G401 (cell line): ENCODE measurements at regions not wholly inside any gene's neighbourhood (a gene's known extent, or its start where the extent isn't known, plus 50 kb on each side); places are given as distances from the start of the nearest gene placed in this dataset.

Experiments
- DNase-seq: peaks from one replicate; pipeline ENCODE4 v3.0.0-alpha.2; 2015; ENCODE audit warnings: low spot score
- in situ Hi-C: cut with HindIII; loops from 2 replicates; pipeline ENCODE4 v1.10.0; 2016; ENCODE audit warnings: low sequenced_read_pairs, mixed read lengths

- DNase-seq, result no peak
- in situ Hi-C loops, result no loop called here
Observed at GRCh38 chr2:45278365-45279078, 269.3 kb upstream of the SIX2 start.

GRCh38 chr2:45276914-45277313, 267.7 kb upstream of the SIX2 start:
- in situ Hi-C loops, result no loop called here
- no peak for DNase-seq

- DNase-seq, result no peak
- in situ Hi-C loops, result no loop called here
Observed at GRCh38 chr2:45275806-45276205, 266.6 kb upstream of the SIX2 start.

GRCh38 chr2:45275242-45275805, 266.1 kb upstream of the SIX2 start:
- DNase-seq, result no peak
- in situ Hi-C loops, result no loop called here

- in situ Hi-C loops, result no loop called here
Observed at GRCh38 chr2:45274250-45274926, 265.1 kb upstream of the SIX2 start.

GRCh38 chr2:45273412-45274249, 264.4 kb upstream of the SIX2 start:
- no peak for DNase-seq
- in situ Hi-C loops, result no loop called here

More at GRCh38 chr2:45274250-45274926, 265.1 kb upstream of the SIX2 start:
- DNase-seq, result peak; percentile 76

- in situ Hi-C loops, result no loop called here
- DNase-seq, result no peak
Observed at GRCh38 chr2:45272549-45273265, 263.5 kb upstream of the SIX2 start.

GRCh38 chr2:45269149-45269793, 260.0 kb upstream of the SIX2 start:
- DNase-seq, result no peak
- in situ Hi-C loops, result no loop called here

GRCh38 chr2:45268631-45269030, 259.4 kb upstream of the SIX2 start:
- in situ Hi-C loops, result no loop called here

GRCh38 chr2:45267062-45267792, 258.0 kb upstream of the SIX2 start:
- no peak for DNase-seq
- in situ Hi-C loops, result no loop called here

More at GRCh38 chr2:45268631-45269030, 259.4 kb upstream of the SIX2 start:
- DNase-seq, result no peak

- in situ Hi-C loops, result no loop called here
- no peak for DNase-seq
Observed at GRCh38 chr2:45265336-45265735, 256.1 kb upstream of the SIX2 start.

GRCh38 chr2:45264227-45265225, 255.3 kb upstream of the SIX2 start:
- in situ Hi-C loops, result no loop called here

GRCh38 chr2:45263147-45263546, 253.9 kb upstream of the SIX2 start:
- in situ Hi-C loops, result no loop called here
- no peak for DNase-seq

More at GRCh38 chr2:45264227-45265225, 255.3 kb upstream of the SIX2 start:
- DNase-seq, result no peak

- in situ Hi-C loops, result no loop called here
- no peak for DNase-seq
Observed at GRCh38 chr2:45261746-45262145, 252.5 kb upstream of the SIX2 start.

GRCh38 chr2:45260946-45261345, 251.7 kb upstream of the SIX2 start:
- no peak for DNase-seq
- in situ Hi-C loops, result no loop called here

- in situ Hi-C loops, result no loop called here
- DNase-seq, result no peak
Observed at GRCh38 chr2:45259547-45260160, 250.4 kb upstream of the SIX2 start.
